Liver (tissue), 3 donors: ENCODE measurements at regions not wholly inside any gene's neighbourhood (a gene's known extent, or its start where the extent isn't known, plus 50 kb on each side); places are given as distances from the start of the nearest gene placed in this dataset.

Experiments
- ATF3 ChIP-seq: IDR thresholded peaks from 2 replicates; pipeline ENCODE4 v1.6.1; 2016; ENCODE audit warnings: antibody characterized with exemption
- CTCF ChIP-seq: fragments of 150-350 bp; IDR thresholded peaks from 2 replicates; pipeline ENCODE4 v1.5.1; 2017; ENCODE audit warnings: improper control_type of control experiment, low read depth, low read length; ENCODE audit not compliant: missing input control
- EGR1 ChIP-seq, 2 donors: IDR thresholded peaks; 2 replicates each; pipeline ENCODE4 v1.6.1; 2016 to 2018; ENCODE audit warnings: antibody characterized with exemption in 2 of 2, low read depth in 2 of 2
- FOXA1 ChIP-seq: IDR thresholded peaks from 2 replicates; pipeline ENCODE4 v1.6.1; 2016; ENCODE audit warnings: antibody characterized with exemption
- GABPA ChIP-seq, 2 donors: IDR thresholded peaks in 1 of 2; conservative IDR thresholded peaks in 1 of 2; 2 replicates each; pipeline ENCODE4 v1.6.1; 2016; ENCODE audit warnings: antibody characterized with exemption in 2 of 2, mild to moderate bottlenecking in 1 of 2, moderate library complexity in 1 of 2
- JUND ChIP-seq, 2 donors: IDR thresholded peaks; 2 replicates each; pipeline ENCODE4 v1.6.1; 2016; ENCODE audit warnings: antibody characterized with exemption in 2 of 2
- MAX ChIP-seq: IDR thresholded peaks from 2 replicates; pipeline ENCODE4 v1.6.1; 2016; ENCODE audit warnings: antibody characterized with exemption
- NR2F2 ChIP-seq: IDR thresholded peaks from 2 replicates; pipeline ENCODE4 v1.6.1; 2016; ENCODE audit warnings: antibody characterized with exemption
- REST ChIP-seq: IDR thresholded peaks from 2 replicates; pipeline ENCODE4 v1.6.1; 2016; ENCODE audit warnings: antibody characterized with exemption, mild to moderate bottlenecking
- RXRA ChIP-seq, 2 donors: IDR thresholded peaks; 2 replicates each; pipeline ENCODE4 v1.6.1; 2017 to 2018; ENCODE audit warnings: antibody characterized with exemption in 2 of 2, mild to moderate bottlenecking in 1 of 2
- SP1 ChIP-seq: IDR thresholded peaks from 2 replicates; pipeline ENCODE4 v1.6.1; 2018; ENCODE audit warnings: antibody characterized with exemption, mild to moderate bottlenecking
- TAF1 ChIP-seq: conservative IDR thresholded peaks from 2 replicates; pipeline ENCODE4 v1.6.1; 2016; ENCODE audit warnings: antibody characterized with exemption, mild to moderate bottlenecking
- YY1 ChIP-seq: IDR thresholded peaks from 2 replicates; pipeline ENCODE4 v1.6.1; 2016; ENCODE audit warnings: antibody characterized with exemption, mild to moderate bottlenecking
- ZBTB33 ChIP-seq: IDR thresholded peaks from 2 replicates; pipeline ENCODE4 v1.6.1; 2016; ENCODE audit warnings: antibody characterized with exemption
- donor health status: healthy.
- donor health status: healthy.

- TF ChIP-seq GABPA (IDR thresholded peaks at IDR 0.05 in 1 of 2, conservative IDR thresholded peaks at IDR 0.05 in 1 of 2): no peak
- no peak for TF ChIP-seq CTCF
- no peak for TF ChIP-seq YY1
- TF ChIP-seq ATF3: no peak
- TF ChIP-seq RXRA (IDR thresholded peaks at IDR 0.05): no peak
- TF ChIP-seq TAF1: no peak
- no peak for TF ChIP-seq REST
- no peak for TF ChIP-seq SP1
- TF ChIP-seq MAX: no peak
- no peak for TF ChIP-seq ZBTB33
- TF ChIP-seq EGR1 (IDR thresholded peaks at IDR 0.05; ENCODE audit: low read depth in 2 of 2): no peak
- no peak for TF ChIP-seq JUND (IDR thresholded peaks at IDR 0.05)
- no peak for TF ChIP-seq FOXA1
- no peak for TF ChIP-seq NR2F2
Observed at GRCh38 chr4:71976523-71976922, 55.3 kb upstream of the NPFFR2 start.
